ENCODE measurements at regions not wholly inside any gene's neighbourhood (a gene's known extent, or its start where the extent isn't known, plus 50 kb on each side); places are given as distances from the start of the nearest gene placed in this dataset.

GRCh38 chr1:99577313-99577712, 68.6 kb upstream of the PALMD start:
- Histone ChIP-seq H4K20me1 (ENCODE audit: insufficient read depth, low read length) (no peaks in the 10 kb centered on the region), H3K27ac (ENCODE audit: low read depth in 1 of 2, low read length in 2 of 2) (no peak overlapping the region), H3K79me2 (ENCODE audit: insufficient read depth, low read length) (no peaks in the 10 kb centered on the region), H3K27me3 (ENCODE audit: control insufficient read depth in 2 of 2, insufficient read depth in 2 of 2, low read length in 2 of 2) (no peaks in the 10 kb centered on the region), H2AFZ (ENCODE audit: insufficient read depth, low read depth, low read length, poor library complexity, severe bottlenecking) (no peak overlapping the region), H3K4me2 (replicated peaks; ENCODE audit: extremely low read depth, low read length, poor library complexity, severe bottlenecking) (no peak overlapping the region), H3K9ac (ENCODE audit: insufficient read depth, low read length, poor library complexity, severe bottlenecking) (no peak overlapping the region), H3K4me3 (replicated peaks in 1 of 3; ENCODE audit: low read depth in 2 of 3, low read length in 3 of 3) (no peak overlapping the region), H3K4me1 (ENCODE audit: control insufficient read depth in 1 of 2, insufficient read depth in 2 of 2, low read length in 2 of 2) (no peaks in the 10 kb centered on the region), H3K9me3 (replicated peaks in 1 of 2; ENCODE audit: control insufficient read depth in 1 of 2, insufficient read depth in 1 of 2, low read length in 2 of 2) (no peaks in the 10 kb centered on the region), H3K36me3 (replicated peaks in 1 of 2; ENCODE audit: control insufficient read depth in 1 of 2, insufficient read depth in 2 of 2, low read length in 2 of 2) (no peaks in the 10 kb centered on the region)
- no CpG with 5 or more reads among the region's 3 CpGs for WGBS (ENCODE audit: insufficient coverage)
- peaks cover 0 to 3% (median 2%) of the 10 kb centered on the region in 3 donors for H3K27me3 Mint-ChIP-seq (ENCODE audit: low read depth in 3 of 3)
- DNase-seq: no peak
- H3K9me3 Mint-ChIP-seq: peaks cover 0 to 2% (median 0%) of the 10 kb centered on the region in 7 donors
- no peaks in the 10 kb centered on the region for H3K4me1 Mint-ChIP-seq
- no peaks in the 10 kb centered on the region for H3K36me3 Mint-ChIP-seq
- intact Hi-C loops (cut with micrococcal nuclease): no loop called here
- H3K4me3 Mint-ChIP-seq: no peak overlapping the region
- TF ChIP-seq CTCF (IDR thresholded peaks at IDR 0.05): no peak
- no peak overlapping the region for H3K27ac Mint-ChIP-seq

GRCh38 chr1:99579691-99580172, 66.2 kb upstream of the PALMD start:
- H3K4me1 Mint-ChIP-seq: no peaks in the 10 kb centered on the region
- no peak overlapping the region for H3K27ac Mint-ChIP-seq
- no peak overlapping the region for H3K4me2 ChIP-seq (replicated peaks; ENCODE audit: extremely low read depth, low read length, poor library complexity, severe bottlenecking)
- no peaks in the 10 kb centered on the region for H3K4me1 ChIP-seq (ENCODE audit: control insufficient read depth in 1 of 2, insufficient read depth in 2 of 2, low read length in 2 of 2)
- H3K9me3 ChIP-seq (replicated peaks in 1 of 2; ENCODE audit: control insufficient read depth in 1 of 2, insufficient read depth in 1 of 2, low read length in 2 of 2): no peaks in the 10 kb centered on the region
- H3K79me2 ChIP-seq (ENCODE audit: insufficient read depth, low read length): no peaks in the 10 kb centered on the region
- no peaks in the 10 kb centered on the region for H4K20me1 ChIP-seq (ENCODE audit: insufficient read depth, low read length)
- no peak for TF ChIP-seq CTCF (IDR thresholded peaks at IDR 0.05)
- no peak overlapping the region for H2AFZ ChIP-seq (ENCODE audit: insufficient read depth, low read depth, low read length, poor library complexity, severe bottlenecking)
- H3K9ac ChIP-seq (ENCODE audit: insufficient read depth, low read length, poor library complexity, severe bottlenecking): no peak overlapping the region
- peaks cover 0 to 5% (median 3%) of the 10 kb centered on the region in 3 donors for H3K27me3 Mint-ChIP-seq (ENCODE audit: low read depth in 3 of 3)
- H3K27ac ChIP-seq (ENCODE audit: low read depth in 1 of 2, low read length in 2 of 2): no peak overlapping the region
- H3K36me3 ChIP-seq (replicated peaks in 1 of 2; ENCODE audit: control insufficient read depth in 1 of 2, insufficient read depth in 2 of 2, low read length in 2 of 2): no peaks in the 10 kb centered on the region
- H3K4me3 ChIP-seq (replicated peaks in 1 of 3; ENCODE audit: low read depth in 2 of 3, low read length in 3 of 3): no peak overlapping the region
- H3K36me3 Mint-ChIP-seq: no peaks in the 10 kb centered on the region
- H3K27me3 ChIP-seq (ENCODE audit: control insufficient read depth in 2 of 2, insufficient read depth in 2 of 2, low read length in 2 of 2): no peaks in the 10 kb centered on the region
- WGBS (ENCODE audit: insufficient coverage): 20% methylated on average over 1 of the region's 2 CpGs
- H3K9me3 Mint-ChIP-seq: peaks cover 0 to 3% (median 2%) of the 10 kb centered on the region in 7 donors
- no peak overlapping the region for H3K4me3 Mint-ChIP-seq
- no peak for DNase-seq
- intact Hi-C loops (cut with micrococcal nuclease): no loop called here

All from CD14-positive monocyte (primary cell).